Psoas muscle (tissue), 7 donors: ENCODE measurements at regions not wholly inside any gene's neighbourhood (a gene's known extent, or its start where the extent isn't known, plus 50 kb on each side); places are given as distances from the start of the nearest gene placed in this dataset.

Source experiments
- ATAC-seq, 4 donors: fragments of 200-7000 bp; cut with Tn5 transposase; one replicate each; pipeline ENCODE4 v1.9.1; 2020; ENCODE audit warnings: moderate library complexity in 3 of 4, mild to moderate bottlenecking in 2 of 4
- DNase-seq, 2 donors: peaks; one replicate each; pipeline ENCODE4 v3.0.0-alpha.2; 2020
- H3K27ac ChIP-seq: fragments of 200-600 bp; one replicate; pipeline ENCODE4 v1.8.0; 2022
- H3K27me3 ChIP-seq, 3 donors: fragments of 200-600 bp in 1 of 3; one replicate each; pipeline versions ENCODE4 v1.6.1 to v1.8.0; 2013 to 2022; ENCODE audit warnings: low read length in 2 of 3, mild to moderate bottlenecking in 2 of 3, moderate library complexity in 1 of 3; ENCODE audit not compliant: insufficient read depth in 3 of 3
- H3K36me3 ChIP-seq, 2 donors: fragments of 200-600 bp in 1 of 2; one replicate each; pipeline versions ENCODE4 v1.6.1 to v1.8.0; 2013 to 2022; ENCODE audit warnings: low read depth in 1 of 2, mild to moderate bottlenecking in 1 of 2, moderate library complexity in 1 of 2; ENCODE audit not compliant: insufficient read depth in 1 of 2
- H3K4me1 ChIP-seq: fragments of 200-600 bp; one replicate; pipeline ENCODE4 v1.8.0; 2022
- H3K4me3 ChIP-seq: fragments of 200-600 bp; one replicate; pipeline ENCODE4 v1.8.0; 2022; ENCODE audit warnings: mild to moderate bottlenecking
- H3K9me3 ChIP-seq: fragments of 200-600 bp; one replicate; pipeline ENCODE4 v1.8.0; 2022
- CTCF ChIP-seq: fragments of 200-600 bp; IDR thresholded peaks from one replicate; pipeline ENCODE4 v1.8.0; 2022; ENCODE audit warnings: antibody characterized with exemption
- WGBS, 3 donors: extraction: QIAGEN DNeasy Blood & Tissue Kit; methylation state at CpG; one replicate each; pipeline versions ENCODE4 v1.1.6 to v1.1.7; 2013; 5-methylcytosine and 5-hydroxymethylcytosine counted together
- intact Hi-C, 2 donors: fragments of 100-400 bp; cut with DNase I; formaldehyde crosslinking; loops; one replicate each; pipeline versions ENCODE4 v1.11.0 to v1.14.2; 2022
- donor health status: healthy with polysubstance abuse.
- donor health status: DM: no; HTN: no; CAD: no; lungs with moderate emphysema.
- donor health status: Bipolar disorder and iron deficiency.
- donor health status: healthy.
- donor health status: DM: yes; HTN: yes; CAD: no.
- donor health status: DM: no; HTN: no; CAD: no.
- donor health status: DM: yes; HTN: yes; CAD: no.

GRCh38 chr1:56423716-56424115 is 155.6 kb downstream of the PLPP3 start:
- 71 to 77% (median 73%) methylated on average over 4 of the region's 4 CpGs for WGBS, 3 donors
- no peaks in the 10 kb centered on the region for H3K9me3 ChIP-seq
- H3K4me1 ChIP-seq, result peaks cover 12% of the 10 kb centered on the region
- no peak for TF ChIP-seq CTCF
- no peak overlapping the region for H3K27ac ChIP-seq
- H3K4me3 ChIP-seq, result no peak overlapping the region
- no peaks in the 10 kb centered on the region for H3K36me3 ChIP-seq
- intact Hi-C loops, result no loop called here
- DNase-seq (no peak), ATAC-seq (no peak)
- no peaks in the 10 kb centered on the region for H3K27me3 ChIP-seq

DNA sequence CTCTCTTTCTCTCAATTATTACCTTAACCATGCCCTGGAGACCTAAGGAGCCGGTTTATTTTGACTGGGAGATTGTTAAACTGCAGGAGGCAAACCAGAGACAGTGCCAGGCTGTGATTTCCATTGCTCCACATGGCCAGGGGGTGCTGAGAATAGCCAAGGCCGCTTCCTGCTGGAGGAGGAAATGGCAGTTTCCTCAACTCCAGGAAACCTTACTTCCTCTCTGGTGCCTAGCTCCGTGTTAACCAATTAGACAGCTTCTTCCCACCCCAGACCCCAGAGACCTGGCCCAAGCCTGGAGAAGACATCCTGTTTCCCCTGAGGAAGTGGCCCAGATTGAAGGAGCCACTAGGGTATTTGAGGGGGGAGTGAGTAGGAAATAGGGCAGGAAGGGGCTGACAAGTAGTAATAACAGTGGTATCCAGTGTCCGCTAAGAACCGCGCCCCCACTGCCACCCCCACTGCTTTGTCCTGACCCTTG is 161.2 kb downstream of the PLPP3 start:
- Histone ChIP-seq H3K27me3 (peaks cover 0 to 3% (median 0%) of the 10 kb centered on the region in 3 donors), H3K9me3 (no peaks in the 10 kb centered on the region), H3K27ac (no peak overlapping the region), H3K4me3 (no peak overlapping the region), H3K36me3 (no peaks in the 10 kb centered on the region), H3K4me1 (no peaks in the 10 kb centered on the region)
- DNase-seq, result no peak
- intact Hi-C loops, result no loop called here
- TF ChIP-seq CTCF, result no peak
- 78 to 85% (median 82%) methylated on average over 6 of the region's 6 CpGs for WGBS, 3 donors
- no peak for ATAC-seq

DNA sequence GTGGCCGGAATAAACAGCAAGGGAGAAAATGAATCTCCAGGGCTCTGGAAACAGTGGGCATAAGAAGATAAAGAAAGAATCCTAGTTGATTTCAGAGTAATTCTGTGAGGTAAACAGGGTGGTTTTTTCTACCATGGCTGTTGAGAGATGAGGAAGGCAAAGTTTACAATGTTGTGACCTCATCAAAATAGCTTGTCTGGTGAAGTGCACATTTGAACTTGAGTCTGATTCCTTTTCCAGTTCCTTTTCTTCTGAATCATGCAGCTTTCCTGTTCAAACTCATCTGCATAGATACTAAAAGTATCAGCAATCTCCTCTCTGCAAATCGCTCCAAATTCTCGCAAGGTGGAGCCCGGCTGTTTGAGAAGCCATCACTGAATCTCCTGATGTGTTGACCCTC is 161.7 kb downstream of the PLPP3 start:
- no peaks in the 10 kb centered on the region for H3K4me1 ChIP-seq
- no peaks in the 10 kb centered on the region for H3K36me3 ChIP-seq
- no peak overlapping the region for H3K27ac ChIP-seq
- ATAC-seq (no peak), DNase-seq (no peak)
- no peak for TF ChIP-seq CTCF
- no peaks in the 10 kb centered on the region for H3K9me3 ChIP-seq
- intact Hi-C loops, result no loop called here
- 77 to 84% (median 81%) methylated on average over 4 of the region's 4 CpGs for WGBS, 3 donors
- H3K4me3 ChIP-seq, result no peak overlapping the region
- peaks cover 0 to 3% (median 0%) of the 10 kb centered on the region in 3 donors for H3K27me3 ChIP-seq

DNA sequence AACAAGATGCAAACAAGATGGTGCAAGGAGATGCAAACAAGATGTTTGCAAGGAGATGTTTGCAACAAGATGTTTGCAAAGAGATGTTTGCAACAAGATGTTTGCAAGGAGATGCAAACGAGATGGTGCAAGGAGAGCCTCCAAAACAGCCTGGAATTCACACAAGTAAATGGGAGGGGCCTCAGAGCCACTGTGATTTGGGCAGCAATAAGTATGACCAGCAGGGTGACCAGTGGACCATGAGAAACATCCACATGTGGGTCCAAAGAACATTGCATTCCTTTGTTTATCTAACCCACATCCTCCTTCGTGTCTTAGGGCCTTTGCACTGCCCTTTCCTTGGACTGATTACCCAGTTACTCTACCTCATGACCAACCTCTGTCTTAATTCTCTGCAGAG is 162.9 kb downstream of the PLPP3 start:
- H3K4me1 ChIP-seq, result no peaks in the 10 kb centered on the region
- no peaks in the 10 kb centered on the region for H3K36me3 ChIP-seq
- H3K4me3 ChIP-seq, result no peak overlapping the region
- no peaks in the 10 kb centered on the region for H3K9me3 ChIP-seq
- intact Hi-C loops, result no loop called here
- TF ChIP-seq CTCF, result no peak
- peaks cover 0 to 3% (median 0%) of the 10 kb centered on the region in 3 donors for H3K27me3 ChIP-seq
- DNase-seq, result no peak
- WGBS, 3 donors, result 69 to 74% (median 71%) methylated on average over 2 of the region's 2 CpGs
- no peak for ATAC-seq
- no peak overlapping the region for H3K27ac ChIP-seq

DNA sequence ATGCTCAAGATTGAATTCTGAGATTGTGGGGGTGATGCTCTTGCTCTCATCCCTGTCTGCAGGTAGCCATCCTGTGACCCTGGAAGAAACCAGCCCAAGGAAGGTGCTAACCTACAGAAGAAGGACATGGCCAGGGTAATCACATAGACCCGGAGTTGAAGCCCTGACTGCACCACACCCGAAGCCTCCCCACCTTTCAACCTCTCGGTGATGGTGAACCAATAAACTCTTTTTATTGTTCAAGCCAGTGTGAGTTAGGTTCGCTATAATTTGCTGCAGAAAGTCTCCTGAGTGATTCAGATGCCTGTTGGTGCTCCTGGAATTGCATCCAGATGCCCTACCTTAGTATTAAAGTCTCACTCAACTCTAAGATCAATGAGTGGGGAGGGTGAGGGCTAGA is 163.6 kb downstream of the PLPP3 start:
- H3K36me3 ChIP-seq, result no peaks in the 10 kb centered on the region
- no peaks in the 10 kb centered on the region for H3K9me3 ChIP-seq
- peaks cover 0 to 3% (median 0%) of the 10 kb centered on the region in 3 donors for H3K27me3 ChIP-seq
- DNase-seq (no peak), ATAC-seq (no peak)
- intact Hi-C loops, result no loop called here
- WGBS, 3 donors, result 87 to 93% (median 89%) methylated on average over 4 of the region's 4 CpGs
- TF ChIP-seq CTCF, result no peak
- no peak overlapping the region for H3K4me3 ChIP-seq
- no peaks in the 10 kb centered on the region for H3K4me1 ChIP-seq
- no peak overlapping the region for H3K27ac ChIP-seq
